GM18868 (cell line): ENCODE measurements at regions not wholly inside any gene's neighbourhood (a gene's known extent, or its start where the extent isn't known, plus 50 kb on each side); places are given as distances from the start of the nearest gene placed in this dataset.
"Not testable (repeated sequence)": the region's sequence is repeated elsewhere in the genome, so short reads cannot be mapped to it uniquely, and the experiment has no call there.

Experiments used
- ATAC-seq: cut with Tn5 transposase; IDR thresholded peaks from one replicate; pipeline ENCODE4 v1.9.1; 2021; ENCODE audit warnings: mild to moderate bottlenecking, moderate library complexity; ENCODE audit not compliant: unreplicated experiment

- not testable (repeated sequence) for ATAC-seq
These were observed 1205.6 kb downstream of the DIAPH3 start for GRCh38 chr13:58958097-58958496.

- peak; percentile 31 for ATAC-seq
These were observed 1202.8 kb downstream of the DIAPH3 start for GRCh38 chr13:58960888-58961287.

GRCh38 chr13:58963321-58963720, 1200.4 kb downstream of the DIAPH3 start:
- no peak for ATAC-seq

- ATAC-seq = no peak
These were observed 1199.7 kb downstream of the DIAPH3 start for GRCh38 chr13:58964048-58964447.

GRCh38 chr13:58977085-58977484, 1186.6 kb downstream of the DIAPH3 start:
- ATAC-seq = peak; percentile 58

GRCh38 chr13:58978331-58978730, 1185.4 kb downstream of the DIAPH3 start:
- no peak for ATAC-seq

- ATAC-seq = no peak
These were observed 1183.9 kb downstream of the DIAPH3 start for GRCh38 chr13:58979851-58980250.

- no peak for ATAC-seq
These were observed 1177.9 kb downstream of the DIAPH3 start for GRCh38 chr13:58985845-58986244.

GRCh38 chr13:58989556-58989955, 1174.2 kb downstream of the DIAPH3 start:
- no peak for ATAC-seq

GRCh38 chr13:58991826-58992477, 1171.8 kb downstream of the DIAPH3 start:
- peak; percentile 11 for ATAC-seq

GRCh38 chr13:58992478-58993042, 1171.2 kb downstream of the DIAPH3 start:
- peak; percentile 51 for ATAC-seq

GRCh38 chr13:58994077-58994476, 1169.7 kb downstream of the DIAPH3 start:
- ATAC-seq = peak; percentile 42

- no peak for ATAC-seq
These were observed 1169.0 kb downstream of the DIAPH3 start for GRCh38 chr13:58994777-58995176.

- no peak for ATAC-seq
These were observed 1165.0 kb downstream of the DIAPH3 start for GRCh38 chr13:58998716-58999115.

- no peak for ATAC-seq
These were observed 1163.9 kb downstream of the DIAPH3 start for GRCh38 chr13:58999851-59000250.

GRCh38 chr13:59000770-59001169, 1163.0 kb downstream of the DIAPH3 start:
- ATAC-seq = no peak

- ATAC-seq = no peak
These were observed 1151.0 kb downstream of the DIAPH3 start for GRCh38 chr13:59012731-59013130.

- no peak for ATAC-seq
These were observed 1147.5 kb downstream of the DIAPH3 start for GRCh38 chr13:59016250-59016649.

GRCh38 chr13:59024434-59024833, 1139.3 kb downstream of the DIAPH3 start:
- ATAC-seq = no peak

- no peak for ATAC-seq
These were observed 1129.5 kb downstream of the DIAPH3 start for GRCh38 chr13:59034198-59034597.

- ATAC-seq = peak; percentile 61
These were observed 1124.9 kb downstream of the DIAPH3 start for GRCh38 chr13:59038824-59039223.

- ATAC-seq = no peak
These were observed 1120.7 kb downstream of the DIAPH3 start for GRCh38 chr13:59043016-59043415.

GRCh38 chr13:59047546-59047945, 1116.2 kb downstream of the DIAPH3 start:
- ATAC-seq = no peak
